MCF 10A (cell line): ENCODE measurements at regions not wholly inside any gene's neighbourhood (a gene's known extent, or its start where the extent isn't known, plus 50 kb on each side); places are given as distances from the start of the nearest gene placed in this dataset.

Experiments used
- BruUV-seq: library from RNA; stranded (reverse); fragments of 400-500 nt; replicated peaks from 2 replicates; lab custom pipeline; 2021; lab: Mats Ljungman, UMichigan
- CTCF ChIA-PET: fragments of 300-600 bp; sonication (Branson Sonifier 250); formaldehyde crosslinking; extraction: SDS; loops from one replicate; lab custom pipeline; 2021; ENCODE audit warnings: antibody characterized with exemption, inconsistent platforms; lab: Yijun Ruan, JAX
- POLR2A ChIA-PET: fragments of 300-600, 350-650 bp; sonication (Branson Sonifier 250); formaldehyde crosslinking; extraction: SDS; loops from one replicate; lab custom pipeline; 2020; ENCODE audit warnings: antibody characterized with exemption, inconsistent platforms; lab: Yijun Ruan, JAX
- DNase-seq: peaks from one replicate; pipeline ENCODE4 v3.0.0-alpha.2; 2018; ENCODE audit not compliant: unreplicated experiment
- H3K27ac Mint-ChIP-seq: one replicate; pipeline ENCODE4 v1.8.0; 2022; ENCODE audit warnings: mild to moderate bottlenecking, low read depth, mixed read lengths; ENCODE audit not compliant: unreplicated experiment
- H3K27me3 Mint-ChIP-seq: one replicate; pipeline ENCODE4 v1.8.0; 2022; ENCODE audit warnings: mixed read lengths; ENCODE audit not compliant: insufficient read depth, unreplicated experiment
- H3K36me3 Mint-ChIP-seq: one replicate; pipeline ENCODE4 v1.8.0; 2022; ENCODE audit warnings: mild to moderate bottlenecking, moderate library complexity, mixed read lengths; ENCODE audit not compliant: insufficient read depth, unreplicated experiment
- H3K4me1 Mint-ChIP-seq: one replicate; pipeline ENCODE4 v1.8.0; 2022; ENCODE audit warnings: mixed read lengths; ENCODE audit not compliant: insufficient read depth, unreplicated experiment
- H3K4me3 Mint-ChIP-seq: one replicate; pipeline ENCODE4 v1.8.0; 2022; ENCODE audit warnings: mild to moderate bottlenecking, moderate library complexity, mixed read lengths; ENCODE audit not compliant: unreplicated experiment
- H3K9me3 Mint-ChIP-seq: one replicate; pipeline ENCODE4 v1.8.0; 2022; ENCODE audit warnings: mixed read lengths; ENCODE audit not compliant: unreplicated experiment
- CTCF ChIP-seq: fragments of 200-600 bp; IDR thresholded peaks from one replicate; pipeline ENCODE4 v1.8.0; 2022; ENCODE audit warnings: antibody characterized with exemption, mild to moderate bottlenecking; ENCODE audit not compliant: unreplicated experiment
- intact Hi-C: fragments of 100-400 bp; cut with micrococcal nuclease; formaldehyde crosslinking; loops from 2 replicates; pipeline ENCODE4 v1.14.1; 2022

- Mint-ChIP-seq H3K4me1 (peaks cover 19% of the 10 kb centered on the region), H3K4me3 (no peak overlapping the region), H3K9me3 (peaks cover 5% of the 10 kb centered on the region), H3K27me3 (no peaks in the 10 kb centered on the region), H3K27ac (no peak overlapping the region), H3K36me3 (no peaks in the 10 kb centered on the region)
- TF ChIP-seq CTCF = no peak
- CTCF ChIA-PET = no interaction called here
- POLR2A ChIA-PET = interaction anchor here (1.3 to 1.8 kb wide), 2 partner anchors 14 to 45 kb away, joined by 3 to 4 read pairs; no protein-coding TSS in a partner anchor
- BruUV-seq = no TSS peak
- intact Hi-C loops = loop anchor here (5.0 kb wide), 2 partner anchors 37 to 88 kb away; no protein-coding TSS in a partner anchor
- no peak for DNase-seq
Observed at GRCh38 chr12:75864161-75864560, 167.4 kb downstream of the PHLDA1 start.

- no peak for DNase-seq
Observed at GRCh38 chr12:75863533-75863932, 168.0 kb downstream of the PHLDA1 start.

GRCh38 chr12:75862692-75863471, 168.7 kb downstream of the PHLDA1 start:
- Mint-ChIP-seq H3K4me3 (no peak overlapping the region), H3K27ac (peak overlapping the region; percentile 83)
- CTCF ChIA-PET = no interaction called here

More at GRCh38 chr12:75863533-75863932, 168.0 kb downstream of the PHLDA1 start:
- H3K36me3 Mint-ChIP-seq = no peaks in the 10 kb centered on the region
- peak overlapping the region; percentile 83 for H3K27ac Mint-ChIP-seq
- H3K27me3 Mint-ChIP-seq = no peaks in the 10 kb centered on the region
- peaks cover 5% of the 10 kb centered on the region for H3K9me3 Mint-ChIP-seq
- intact Hi-C loops = loop anchor here (1.0 to 5.0 kb wide), 4 partner anchors 36 to 167 kb away; partner anchors contain the start of gene PHLDA1
- H3K4me3 Mint-ChIP-seq = no peak overlapping the region
- CTCF ChIA-PET = no interaction called here
- POLR2A ChIA-PET = interaction anchor here (0.9 to 1.8 kb wide), 12 partner anchors 19 to 169 kb away, joined by 3 to 12 read pairs (median 4); partner anchors contain the start of gene PHLDA1
- BruUV-seq = TSS peak; percentile 93
- no peak for TF ChIP-seq CTCF
- peaks cover 19% of the 10 kb centered on the region for H3K4me1 Mint-ChIP-seq

More at GRCh38 chr12:75862692-75863471, 168.7 kb downstream of the PHLDA1 start:
- POLR2A ChIA-PET = interaction anchor here (0.9 to 1.8 kb wide), 14 partner anchors 20 to 239 kb away, joined by 3 to 12 read pairs (median 4); partner anchors contain the start of gene PHLDA1
- peak; percentile 85 for DNase-seq
- TF ChIP-seq CTCF = no peak
- Mint-ChIP-seq H3K9me3 (peaks cover 5% of the 10 kb centered on the region), H3K4me1 (peaks cover 19% of the 10 kb centered on the region), H3K27me3 (no peaks in the 10 kb centered on the region), H3K36me3 (no peaks in the 10 kb centered on the region)
- BruUV-seq = TSS peak; percentile 56
- intact Hi-C loops = loop anchor here (1.0 to 5.0 kb wide), 4 partner anchors 36 to 168 kb away; partner anchors contain the start of gene PHLDA1
